HCT116 (cell line): ENCODE measurements at regions not wholly inside any gene's neighbourhood (a gene's known extent, or its start where the extent isn't known, plus 50 kb on each side); places are given as distances from the start of the nearest gene placed in this dataset.

Experiments
- ATAC-seq: fragments of 200-7000 bp; cut with Tn5 transposase; 2 replicates; pipeline ENCODE4 v1.9.1; 2020; ENCODE audit warnings: mild to moderate bottlenecking, moderate library complexity
- BruUV-seq: library from RNA; stranded (reverse); fragments of 400-500 nt; replicated peaks from 2 replicates; lab custom pipeline; 2021; lab: Mats Ljungman, UMichigan
- CTCF ChIA-PET: fragments of 300-600 bp; sonication (Branson Sonifier 250); formaldehyde crosslinking; loops from one replicate; lab custom pipeline; 2021; ENCODE audit warnings: antibody characterized with exemption; lab: Charles Lee
- POLR2A ChIA-PET: fragments of 300-600, 350-600 bp; sonication (Branson Sonifier 250); formaldehyde crosslinking; loops from one replicate; lab custom pipeline; 2021; ENCODE audit warnings: antibody characterized with exemption; lab: Charles Lee
- RAD21 ChIA-PET, 2 experiments: fragments of 300-600 bp; sonication (Branson Sonifier 250); formaldehyde crosslinking; loops; one replicate each; lab custom pipeline; 2023; ENCODE audit warnings: low total read pairs in 2 of 2; ENCODE audit not compliant: uncharacterized antibody in 2 of 2, unreplicated experiment in 2 of 2, low non-redundant PET in 1 of 2; lab: Charles Lee
- DNase-seq: peaks from one replicate; pipeline ENCODE4 v3.0.0-alpha.2; 2010; ENCODE audit warnings: low read depth, low spot score
- H2AFZ ChIP-seq: fragments of 200-600 bp; shearing (Covaris generic), sonication (generic); 2 replicates; pipeline ENCODE4 v1.6.1; 2017; ENCODE audit warnings: low read depth, mixed run types, mixed read lengths, antibody characterized with exemption, low read length; ENCODE audit not compliant: poor library complexity, severe bottlenecking
- H3K27ac ChIP-seq: 2 replicates; pipeline ENCODE4 v1.5.1; 2012; ENCODE audit warnings: low read depth, low read length
- H3K27me3 ChIP-seq: fragments of 200-600 bp; sonication (generic); 2 replicates; pipeline ENCODE4 v1.6.1; 2016; ENCODE audit warnings: mixed run types, low read length, mixed read lengths; ENCODE audit not compliant: insufficient read depth
- H3K36me3 ChIP-seq, 2 experiments: fragments of 200-500 bp in 1 of 2; fragments of 200-600 bp in 1 of 2; sonication (Bioruptor generic) in 1 of 2; sonication (generic) in 1 of 2; 2 replicates each; pipeline versions ENCODE4 v1.5.1 to v1.6.1; 2014 to 2016; ENCODE audit warnings: low read length in 2 of 2, inconsistent platforms in 1 of 2, mixed read lengths in 1 of 2, mixed run types in 1 of 2; ENCODE audit not compliant: insufficient read depth in 2 of 2, control insufficient read depth in 1 of 2
- H3K4me1 ChIP-seq, 2 experiments: fragments of 200-600 bp in 1 of 2; sonication (generic) in 1 of 2; 2 replicates each; pipeline versions ENCODE4 v1.5.1 to v1.6.1; 2012 to 2017; ENCODE audit warnings: low read length in 2 of 2, inconsistent platforms in 1 of 2, mild to moderate bottlenecking in 1 of 2, mixed read lengths in 1 of 2, mixed run types in 1 of 2, moderate library complexity in 1 of 2; ENCODE audit not compliant: insufficient read depth in 2 of 2, control insufficient read depth in 1 of 2
- H3K4me2 ChIP-seq: fragments of 200-600 bp; sonication (generic); 2 replicates; pipeline ENCODE4 v1.6.1; 2017; ENCODE audit warnings: mixed run types, low read length, mixed read lengths
- H3K4me3 ChIP-seq, 2 experiments: fragments of 200-600 bp in 1 of 2; sonication (generic) in 1 of 2; replicated peaks in 1 of 2; 2 replicates each; pipeline ENCODE4 v1.5.1; 2011 to 2016; ENCODE audit warnings: low read length in 2 of 2, control low read depth in 1 of 2, low read depth in 1 of 2, mild to moderate bottlenecking in 1 of 2, mixed read lengths in 1 of 2, mixed run types in 1 of 2
- H3K79me2 ChIP-seq: fragments of 200-600 bp; sonication (generic); 2 replicates; pipeline ENCODE4 v1.6.1; 2017; ENCODE audit warnings: mild to moderate bottlenecking, mixed run types, low read length, moderate library complexity, mixed read lengths; ENCODE audit not compliant: insufficient read depth
- H3K9ac ChIP-seq: fragments of 200-600 bp; sonication (generic); 2 replicates; pipeline ENCODE4 v1.6.1; 2016; ENCODE audit warnings: low read length, mixed read lengths
- H3K9me2 ChIP-seq: fragments of 200-600 bp; sonication (generic), shearing (Covaris generic); 2 replicates; pipeline ENCODE4 v1.6.1; 2017; ENCODE audit warnings: mixed run types, mild to moderate bottlenecking, moderate library complexity; ENCODE audit not compliant: insufficient read depth
- H3K9me3 ChIP-seq, 2 experiments: fragments of 200-500 bp in 1 of 2; fragments of 200-600 bp in 1 of 2; sonication (Bioruptor generic) in 1 of 2; sonication (generic) in 1 of 2; 2 replicates each; pipeline ENCODE4 v1.6.1; 2014 to 2017; ENCODE audit warnings: low read length in 2 of 2, mixed read lengths in 2 of 2, inconsistent platforms in 1 of 2, low read depth in 1 of 2, mild to moderate bottlenecking in 1 of 2, mixed run types in 1 of 2, moderate library complexity in 1 of 2; ENCODE audit not compliant: control insufficient read depth in 1 of 2, insufficient read depth in 1 of 2
- H4K20me1 ChIP-seq: fragments of 200-600 bp; sonication (generic), shearing (Covaris generic); 2 replicates; pipeline ENCODE4 v1.6.1; 2017; ENCODE audit warnings: mixed run types, mild to moderate bottlenecking, moderate library complexity; ENCODE audit not compliant: insufficient read depth
- ATF3 ChIP-seq: IDR thresholded peaks from 2 replicates; pipeline ENCODE4 v1.6.1; 2012
- CBX3 ChIP-seq: IDR thresholded peaks from 2 replicates; pipeline ENCODE4 v1.6.1; 2012; ENCODE audit warnings: low read depth
- CEBPB ChIP-seq: IDR thresholded peaks from 2 replicates; pipeline ENCODE4 v1.6.1; 2012; ENCODE audit warnings: low read depth
- EGR1 ChIP-seq: IDR thresholded peaks from 2 replicates; pipeline ENCODE4 v1.6.1; 2012; ENCODE audit warnings: low read depth
- ELF1 ChIP-seq: IDR thresholded peaks from 2 replicates; pipeline ENCODE4 v1.6.1; 2012; ENCODE audit warnings: low read depth, borderline replicate concordance
- EZH2 ChIP-seq: fragments of 200-600 bp; sonication (generic); IDR thresholded peaks from 2 replicates; pipeline ENCODE4 v1.6.1; 2017; ENCODE audit warnings: antibody characterized with exemption, mixed run types
- EZH2phosphoT487 ChIP-seq: fragments of 200-600 bp; IDR thresholded peaks from 2 replicates; pipeline ENCODE4 v1.6.1; 2018; ENCODE audit warnings: antibody characterized with exemption, borderline replicate concordance
- FOSL1 ChIP-seq: IDR thresholded peaks from 2 replicates; pipeline ENCODE4 v1.6.1; 2012; ENCODE audit warnings: low read depth
- JUND ChIP-seq: IDR thresholded peaks from 2 replicates; pipeline ENCODE4 v1.6.1; 2012
- MAX ChIP-seq: IDR thresholded peaks from 2 replicates; pipeline ENCODE4 v1.6.1; 2012
- POLR2AphosphoS5 ChIP-seq: IDR thresholded peaks from 2 replicates; pipeline ENCODE4 v1.6.1; 2011; ENCODE audit warnings: mild to moderate bottlenecking, low read depth, low read length, moderate library complexity
- RAD21 ChIP-seq: IDR thresholded peaks from 2 replicates; pipeline ENCODE4 v1.6.1; 2012; ENCODE audit warnings: low read depth, mild to moderate bottlenecking
- REST ChIP-seq: IDR thresholded peaks from 2 replicates; pipeline ENCODE4 v1.6.1; 2012; ENCODE audit warnings: low read depth
- SIN3A ChIP-seq: IDR thresholded peaks from 2 replicates; pipeline ENCODE4 v1.6.1; 2012; ENCODE audit warnings: low read depth
- SP1 ChIP-seq: IDR thresholded peaks from 2 replicates; pipeline ENCODE4 v1.6.1; 2012; ENCODE audit warnings: low read depth
- SRF ChIP-seq: IDR thresholded peaks from 2 replicates; pipeline ENCODE4 v1.6.1; 2012; ENCODE audit warnings: low read depth
- TCF7L2 ChIP-seq: IDR thresholded peaks from 2 replicates; pipeline ENCODE4 v1.7.0; 2011; ENCODE audit warnings: borderline replicate concordance, inconsistent platforms; ENCODE audit not compliant: insufficient read depth, insufficient read length; ENCODE audit errors: extremely low read depth
- ZBTB33 ChIP-seq: IDR thresholded peaks from 2 replicates; pipeline ENCODE4 v1.6.1; 2011; ENCODE audit warnings: mild to moderate bottlenecking, low read length, moderate library complexity; ENCODE audit not compliant: insufficient replicate concordance; ENCODE audit errors: extremely low read depth
- ZNF274 ChIP-seq: fragments of 200-500 bp; sonication (Bioruptor generic); IDR thresholded peaks from 2 replicates; pipeline ENCODE4 v1.6.1; 2014; ENCODE audit warnings: mild to moderate bottlenecking, low read depth, low read length, inconsistent platforms
- intact Hi-C: fragments of 100-400 bp; cut with micrococcal nuclease; formaldehyde crosslinking; loops from 2 replicates; pipeline ENCODE4 v1.10.0; 2022

- no peak overlapping the region for H3K4me2 ChIP-seq
Observed at GRCh38 chr12:77122236-77122635, 56.9 kb upstream of the E2F7 start.

More at GRCh38 chr12:77122236-77122635, 56.9 kb upstream of the E2F7 start:
- Histone ChIP-seq H3K4me3 (no peak overlapping the region), H3K79me2 (no peaks in the 10 kb centered on the region), H3K9ac (no peak overlapping the region), H2AFZ (no peak overlapping the region), H3K27me3 (no peaks in the 10 kb centered on the region), H3K27ac (no peak overlapping the region), H3K9me3 (no peaks in the 10 kb centered on the region), H3K9me2 (no peaks in the 10 kb centered on the region), H3K36me3 (no peaks in the 10 kb centered on the region), H3K4me1 (peaks cover 0 to 14% of the 10 kb centered on the region in 2 experiments; a peak in 2 of 4 replicates), H4K20me1 (no peaks in the 10 kb centered on the region)
- TF ChIP-seq ZNF274 (no peak), CEBPB (peak; percentile 86), RAD21 (peak; percentile 5; the same call in 1 of the 2 replicates), EGR1 (no peak), POLR2AphosphoS5 (peak; percentile 42; the same call in 1 of the 2 replicates), SRF (no peak), JUND (peak; percentile 65), REST (no peak), CBX3 (peak; percentile 36; the same call in 1 of the 2 replicates), ELF1 (no peak), MAX (peak; percentile 45; the same call in 1 of the 2 replicates), TCF7L2 (no peak), ZBTB33 (no peak), SP1 (peak; percentile 67), EZH2phosphoT487 (no peak), ATF3 (peak; percentile 42; the same call in 1 of the 2 replicates), SIN3A (no peak), EZH2 (no peak), FOSL1 (peak; percentile 68)
- POLR2A ChIA-PET = no interaction called here
- DNase-seq (peak; percentile 57), ATAC-seq (no peak; the same call in 1 of the 2 replicates)
- no TSS peak for BruUV-seq
- RAD21 ChIA-PET = no interaction called here
- CTCF ChIA-PET = no interaction called here
- intact Hi-C loops = no loop called here
